ENCODE measurements at regions not wholly inside any gene's neighbourhood (a gene's known extent, or its start where the extent isn't known, plus 50 kb on each side); places are given as distances from the start of the nearest gene placed in this dataset.
"Not testable (repeated sequence)": the region's sequence is repeated elsewhere in the genome, so short reads cannot be mapped to it uniquely, and the experiment has no call there.

- no peak overlapping the region for H3K4me3 ChIP-seq (replicated peaks; ENCODE audit: low read depth, low read length)
- no peaks in the 10 kb centered on the region for H3K36me3 ChIP-seq (ENCODE audit: control insufficient read depth, insufficient read depth, low read length)
- no peak for DNase-seq (ENCODE audit: extremely low read depth, insufficient read length)
- TF ChIP-seq, protein P1, sequence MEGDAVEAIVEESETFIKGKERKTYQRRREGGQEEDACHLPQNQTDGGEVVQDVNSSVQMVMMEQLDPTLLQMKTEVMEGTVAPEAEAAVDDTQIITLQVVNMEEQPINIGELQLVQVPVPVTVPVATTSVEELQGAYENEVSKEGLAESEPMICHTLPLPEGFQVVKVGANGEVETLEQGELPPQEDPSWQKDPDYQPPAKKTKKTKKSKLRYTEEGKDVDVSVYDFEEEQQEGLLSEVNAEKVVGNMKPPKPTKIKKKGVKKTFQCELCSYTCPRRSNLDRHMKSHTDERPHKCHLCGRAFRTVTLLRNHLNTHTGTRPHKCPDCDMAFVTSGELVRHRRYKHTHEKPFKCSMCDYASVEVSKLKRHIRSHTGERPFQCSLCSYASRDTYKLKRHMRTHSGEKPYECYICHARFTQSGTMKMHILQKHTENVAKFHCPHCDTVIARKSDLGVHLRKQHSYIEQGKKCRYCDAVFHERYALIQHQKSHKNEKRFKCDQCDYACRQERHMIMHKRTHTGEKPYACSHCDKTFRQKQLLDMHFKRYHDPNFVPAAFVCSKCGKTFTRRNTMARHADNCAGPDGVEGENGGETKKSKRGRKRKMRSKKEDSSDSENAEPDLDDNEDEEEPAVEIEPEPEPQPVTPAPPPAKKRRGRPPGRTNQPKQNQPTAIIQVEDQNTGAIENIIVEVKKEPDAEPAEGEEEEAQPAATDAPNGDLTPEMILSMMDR (IDR thresholded peaks at IDR 0.05; ENCODE audit: insufficient read depth, low read length, poor library complexity, severe bottlenecking) = no peak
- H3K27me3 ChIP-seq (replicated peaks; ENCODE audit: control insufficient read depth, insufficient read depth, low read length) = no peaks in the 10 kb centered on the region
These were observed 94.4 kb upstream of the BASP1 start for GRCh38 chr5:17123010-17123409.

DNA sequence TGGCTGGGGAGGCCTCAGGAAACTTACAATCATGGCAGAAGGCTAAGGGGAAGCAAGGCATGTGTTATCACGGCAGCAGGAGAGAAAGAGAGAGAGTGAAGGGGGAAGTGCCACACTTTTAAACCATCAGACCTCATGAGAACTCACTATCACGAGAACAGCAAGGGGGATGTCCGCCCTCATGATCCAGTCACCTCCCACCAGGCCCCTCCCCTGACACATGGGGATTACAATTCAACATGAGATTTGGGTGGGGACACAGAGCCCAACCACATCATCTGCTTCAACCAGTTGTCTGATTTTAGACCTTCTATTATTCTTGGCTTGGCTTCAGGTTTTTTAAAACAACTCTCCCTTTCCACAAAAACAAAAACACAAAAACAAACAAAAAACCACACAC lies 93.7 kb upstream of the BASP1 start:
- not testable (repeated sequence) for H3K27me3 ChIP-seq (replicated peaks; ENCODE audit: control insufficient read depth, insufficient read depth, low read length); H3K4me3 ChIP-seq (replicated peaks; ENCODE audit: low read depth, low read length); DNase-seq (ENCODE audit: extremely low read depth, insufficient read length); H3K36me3 ChIP-seq (ENCODE audit: control insufficient read depth, insufficient read depth, low read length)

DNA sequence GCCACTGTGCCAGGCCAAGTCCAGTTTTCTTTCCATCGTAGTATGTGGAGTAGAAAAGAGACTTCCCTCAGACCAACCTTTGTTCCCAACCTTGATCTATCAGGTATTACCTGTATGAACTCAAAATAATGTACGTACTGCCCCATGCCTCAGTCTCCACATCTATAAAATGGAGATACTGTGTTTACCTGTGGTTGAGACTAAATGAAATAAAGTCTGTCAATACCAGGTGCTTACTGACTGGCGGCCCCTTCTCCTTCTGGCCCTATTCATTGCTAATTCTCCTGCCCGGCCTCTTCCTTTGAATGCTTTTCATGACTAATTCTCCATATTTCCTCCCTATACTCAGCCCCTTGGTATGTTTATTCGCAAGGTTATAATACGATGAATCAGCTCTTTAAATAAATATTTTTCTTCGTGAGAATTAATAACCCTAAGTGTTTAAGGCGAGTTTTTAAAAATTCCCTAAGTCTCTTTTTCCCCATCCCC lies 89.6 kb upstream of the BASP1 start:
- no peaks in the 10 kb centered on the region for H3K27me3 ChIP-seq (replicated peaks; ENCODE audit: control insufficient read depth, insufficient read depth, low read length)
- TF ChIP-seq, protein P1 (IDR thresholded peaks at IDR 0.05; ENCODE audit: insufficient read depth, low read length, poor library complexity, severe bottlenecking) = no peak
- no peak for DNase-seq (ENCODE audit: extremely low read depth, insufficient read length)
- H3K36me3 ChIP-seq (ENCODE audit: control insufficient read depth, insufficient read depth, low read length) = no peaks in the 10 kb centered on the region
- no peak overlapping the region for H3K4me3 ChIP-seq (replicated peaks; ENCODE audit: low read depth, low read length)

DNA sequence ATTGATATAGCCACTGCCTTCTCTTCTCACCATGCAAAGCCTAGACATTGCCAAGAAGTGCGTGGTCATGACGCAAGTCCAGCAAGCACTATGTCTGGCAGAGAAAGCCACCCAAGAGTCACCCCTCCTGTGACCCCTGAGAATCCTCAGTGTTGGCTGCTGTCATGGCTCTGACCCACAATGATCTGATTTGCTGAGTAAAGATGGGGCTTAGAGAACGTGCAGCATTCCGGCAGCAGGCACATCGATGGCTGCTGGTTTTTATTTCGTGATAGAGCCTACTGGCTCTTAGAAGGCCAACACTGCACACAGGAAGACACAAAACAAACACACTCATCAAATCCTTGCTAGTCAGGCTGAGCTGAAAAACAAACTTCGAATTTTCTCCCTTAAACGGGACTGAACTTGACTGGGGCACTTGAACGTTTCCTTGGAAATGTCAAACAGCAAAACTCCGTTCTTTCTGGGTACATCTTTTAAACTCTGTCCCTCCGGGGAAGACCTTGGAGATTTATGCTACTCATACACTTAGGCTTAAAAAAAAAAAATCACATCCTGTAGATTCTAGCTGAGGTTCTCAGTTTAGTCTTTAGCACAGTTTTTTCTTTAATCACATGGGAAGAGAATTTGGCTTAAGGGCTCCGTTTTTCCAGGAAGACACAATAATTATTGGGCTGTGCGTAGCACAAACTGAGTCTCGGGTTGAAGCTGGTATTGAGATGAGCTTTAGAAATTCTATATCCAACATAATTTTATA lies 88.2 kb upstream of the BASP1 start:
- TF ChIP-seq, protein P1 (IDR thresholded peaks at IDR 0.05; ENCODE audit: insufficient read depth, low read length, poor library complexity, severe bottlenecking) = no peak
- Histone ChIP-seq H3K27me3 (replicated peaks; ENCODE audit: control insufficient read depth, insufficient read depth, low read length) (no peaks in the 10 kb centered on the region), H3K4me3 (replicated peaks; ENCODE audit: low read depth, low read length) (no peak overlapping the region), H3K36me3 (ENCODE audit: control insufficient read depth, insufficient read depth, low read length) (no peaks in the 10 kb centered on the region)
- no peak for DNase-seq (ENCODE audit: extremely low read depth, insufficient read length)

GRCh38 chr5:17130302-17130701 lies 87.1 kb upstream of the BASP1 start:
- not testable (repeated sequence) for H3K4me3 ChIP-seq (replicated peaks; ENCODE audit: low read depth, low read length); H3K36me3 ChIP-seq (ENCODE audit: control insufficient read depth, insufficient read depth, low read length); DNase-seq (ENCODE audit: extremely low read depth, insufficient read length); H3K27me3 ChIP-seq (replicated peaks; ENCODE audit: control insufficient read depth, insufficient read depth, low read length)

- no peak overlapping the region for H3K4me3 ChIP-seq (replicated peaks; ENCODE audit: low read depth, low read length)
- H3K36me3 ChIP-seq (ENCODE audit: control insufficient read depth, insufficient read depth, low read length) = no peaks in the 10 kb centered on the region
- DNase-seq (ENCODE audit: extremely low read depth, insufficient read length) = peak; percentile 3
- TF ChIP-seq, protein P1 (IDR thresholded peaks at IDR 0.05; ENCODE audit: insufficient read depth, low read length, poor library complexity, severe bottlenecking) = peak; percentile 53
- H3K27me3 ChIP-seq (replicated peaks; ENCODE audit: control insufficient read depth, insufficient read depth, low read length) = no peaks in the 10 kb centered on the region
These were observed 84.9 kb upstream of the BASP1 start for GRCh38 chr5:17132444-17133083.
